ENCODE measurements at regions not wholly inside any gene's neighbourhood (a gene's known extent, or its start where the extent isn't known, plus 50 kb on each side); places are given as distances from the start of the nearest gene placed in this dataset.

- no peak for TF ChIP-seq CTCF (IDR thresholded peaks at IDR 0.05)
- TF ChIP-seq POLR2A (IDR thresholded peaks at IDR 0.05): no peak
Observed at GRCh38 chrX:94414746-94415145, 740.7 kb downstream of the FAM133A start.
